H1 (cell line): ENCODE measurements at regions not wholly inside any gene's neighbourhood (a gene's known extent, or its start where the extent isn't known, plus 50 kb on each side); places are given as distances from the start of the nearest gene placed in this dataset.

Source experiments
- CBX8 ChIP-seq: fragments of 300-800, 300-1000 bp; sonication (generic); IDR thresholded peaks from 2 replicates; pipeline ENCODE4 v1.7.1; 2016; ENCODE audit warnings: low read depth, low read length, borderline replicate concordance
- CHD2 ChIP-seq: IDR thresholded peaks from 2 replicates; pipeline ENCODE4 v1.6.1; 2012; ENCODE audit warnings: low read length, improper control_type of control experiment
- CTCF ChIP-seq, 3 experiments: IDR thresholded peaks; 1 replicate in 2 of 3; 2 replicates in 1 of 3; pipeline versions ENCODE4 v1.5.1 to v1.6.1; 2011; ENCODE audit warnings: low read length in 3 of 3, mild to moderate bottlenecking in 3 of 3, inconsistent platforms in 2 of 3, low read depth in 1 of 3, moderate library complexity in 1 of 3; ENCODE audit not compliant: insufficient read depth in 1 of 3; ENCODE audit errors: control extremely low read depth in 1 of 3

- TF ChIP-seq CTCF (IDR thresholded peaks at IDR 0.05; ENCODE audit: control extremely low read depth in 1 of 3, insufficient read depth in 1 of 3, low read depth in 1 of 3, low read length in 3 of 3) (no peak), CBX8 (no peak), CHD2 (no peak)
Observed at GRCh38 chr5:117623042-117623805, 1048.6 kb upstream of the SEMA6A start (continued).
